ENCODE measurements at regions not wholly inside any gene's neighbourhood (a gene's known extent, or its start where the extent isn't known, plus 50 kb on each side); places are given as distances from the start of the nearest gene placed in this dataset.
"Not testable (repeated sequence)": the region's sequence is repeated elsewhere in the genome, so short reads cannot be mapped to it uniquely, and the experiment has no call there.

DNA sequence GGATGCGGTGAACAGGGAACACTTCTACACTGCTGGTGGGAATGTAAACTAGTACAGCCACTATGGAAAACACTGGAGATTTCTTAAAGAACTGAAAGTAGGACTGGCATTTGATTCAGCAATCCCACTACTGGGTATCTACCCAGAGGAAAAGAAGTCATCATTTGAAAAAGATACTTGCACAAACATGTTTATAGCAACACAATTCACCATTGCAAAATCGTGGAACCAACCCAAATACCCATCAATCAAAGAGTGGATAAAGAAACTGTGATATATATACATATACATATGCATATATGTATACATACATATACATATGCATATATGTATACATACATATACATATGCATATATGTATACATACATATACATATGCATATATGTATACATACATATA is 682.0 kb downstream of the RFPL4B start:
- DNase-seq (ENCODE audit: low read depth in 2 of 2): not testable (repeated sequence)

DNA sequence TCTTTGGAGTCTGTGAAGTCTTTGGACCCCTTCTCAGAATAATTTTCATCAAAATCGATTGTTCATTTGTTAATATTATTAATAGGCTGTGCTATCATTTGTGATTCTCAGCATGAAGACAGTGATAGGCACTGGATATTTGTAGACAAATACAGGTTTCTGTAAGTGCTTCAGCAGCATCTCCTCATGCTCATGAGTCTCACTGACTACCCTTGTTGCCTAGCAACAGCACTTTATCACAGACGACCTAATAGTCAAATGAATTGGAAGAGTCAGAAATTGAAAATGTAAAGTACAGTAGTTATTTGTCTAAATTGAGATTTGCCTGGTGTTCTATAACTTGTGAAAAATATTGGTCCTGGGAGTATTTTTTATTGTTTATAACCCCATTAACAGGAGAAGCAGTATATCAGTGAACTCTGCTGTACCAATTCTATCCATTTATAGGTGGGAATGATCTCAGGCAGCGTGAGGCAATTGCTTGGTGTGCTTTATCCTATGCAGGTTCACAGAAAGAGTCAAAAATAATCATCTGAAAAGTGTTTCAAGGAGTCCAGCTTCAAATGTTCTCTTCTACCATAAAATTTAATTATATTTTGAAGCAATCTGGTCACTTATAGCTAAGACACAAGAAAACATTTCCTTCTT is 684.6 kb downstream of the RFPL4B start:
- DNase-seq (ENCODE audit: low read depth in 2 of 2): no peak

DNA sequence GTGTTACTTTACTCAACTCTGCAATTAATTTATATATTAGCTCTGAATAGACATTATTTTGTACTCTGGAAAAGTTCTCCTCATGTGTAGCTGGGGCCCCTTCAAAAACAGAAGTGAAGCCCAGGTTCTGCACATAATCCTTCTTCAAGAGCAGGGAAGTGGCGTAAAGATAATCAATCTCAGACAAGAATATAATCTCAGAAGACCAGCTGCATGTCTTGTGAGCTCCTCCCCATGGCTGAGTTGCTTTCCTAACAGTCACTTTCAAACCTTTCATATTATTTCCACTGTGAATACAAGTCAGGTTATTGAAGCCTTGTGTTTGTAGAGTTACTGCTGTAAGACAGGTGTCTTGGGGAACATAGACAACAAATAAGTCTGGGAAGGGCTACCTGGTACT is 691.9 kb downstream of the RFPL4B start:
- no peak for DNase-seq (ENCODE audit: low read depth in 2 of 2)

DNA sequence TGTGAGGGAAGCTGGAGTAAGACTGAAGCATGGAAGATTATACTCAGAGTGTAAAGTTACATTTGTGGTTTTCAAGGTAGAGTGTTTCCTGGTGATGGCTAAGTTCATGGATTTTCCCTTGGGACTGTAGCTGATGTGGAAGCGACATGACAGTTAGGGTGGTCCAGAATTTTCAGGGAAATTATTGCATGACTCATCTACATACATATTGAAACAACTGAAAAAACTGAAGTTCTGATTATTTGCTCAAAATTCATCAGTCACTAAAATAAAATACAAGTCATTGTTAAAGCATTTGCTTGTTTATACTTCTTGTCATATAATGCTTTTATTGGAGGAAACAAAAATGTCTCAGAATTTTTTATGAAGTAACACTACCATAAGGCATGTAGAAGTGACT is 700.0 kb downstream of the RFPL4B start:
- peak in 1 of 2 donors; percentile 87 for DNase-seq (ENCODE audit: low read depth in 2 of 2)

DNA sequence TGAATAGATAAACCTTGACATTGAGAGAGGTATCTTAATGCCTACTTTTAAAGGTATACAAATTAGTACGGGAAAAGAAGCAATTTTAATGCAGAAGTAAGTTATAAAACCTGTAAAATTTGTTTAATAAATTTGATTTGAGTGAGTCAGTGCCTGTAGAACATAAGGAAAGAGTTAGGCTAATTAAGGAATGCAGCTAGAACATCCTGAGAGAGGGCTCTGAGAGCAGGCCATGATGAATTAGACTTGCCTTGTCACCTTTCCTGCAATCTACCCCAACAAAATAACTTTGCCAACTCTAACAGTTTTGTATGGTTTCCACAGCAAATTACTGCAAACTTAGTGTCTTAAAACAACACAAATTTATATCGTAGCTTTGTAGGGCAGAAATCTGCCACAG is 700.8 kb downstream of the RFPL4B start:
- peak in 1 of 2 donors; percentile 68 for DNase-seq (ENCODE audit: low read depth in 2 of 2)

DNA sequence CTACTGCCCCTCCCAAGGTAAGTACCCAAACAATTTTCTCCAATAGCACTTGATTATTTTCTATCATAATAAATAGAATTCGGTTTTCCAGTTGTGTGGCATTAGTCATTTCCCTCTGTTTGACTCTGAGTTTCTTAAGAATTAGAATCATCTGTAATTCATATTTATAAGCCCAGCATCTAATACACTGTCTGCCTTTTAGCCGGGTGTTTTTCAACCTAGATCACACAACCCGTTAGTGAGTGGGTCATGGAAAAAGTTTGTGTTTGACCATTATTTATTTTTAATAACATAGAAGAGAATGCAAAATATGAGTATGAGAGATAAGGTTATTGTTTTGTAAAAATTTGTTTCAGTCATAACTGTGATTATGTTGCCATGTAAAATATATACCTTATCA is 701.6 kb downstream of the RFPL4B start:
- peak in 1 of 2 donors; percentile 41 for DNase-seq (ENCODE audit: low read depth in 2 of 2)

DNA sequence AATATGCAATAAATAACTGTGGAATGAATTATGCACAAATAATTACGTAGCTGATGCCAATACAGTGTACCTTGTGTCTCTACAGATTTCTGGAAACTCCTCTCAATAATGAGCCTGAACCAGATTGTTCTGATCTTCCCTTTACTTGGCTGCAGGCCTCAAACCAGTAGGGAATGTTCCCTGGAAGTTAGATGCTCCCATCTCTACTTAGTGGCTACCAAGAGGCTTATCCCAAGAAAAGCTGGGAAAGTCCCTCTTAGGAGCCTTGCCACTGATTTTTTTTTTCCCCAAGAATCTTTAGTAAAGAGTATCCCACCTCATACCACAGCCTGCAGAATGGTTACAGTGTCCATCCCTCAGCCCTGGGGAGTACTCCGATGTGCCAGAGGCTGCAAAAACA is 702.1 kb downstream of the RFPL4B start:
- peak in 1 of 2 donors; percentile 54 for DNase-seq (ENCODE audit: low read depth in 2 of 2)

DNA sequence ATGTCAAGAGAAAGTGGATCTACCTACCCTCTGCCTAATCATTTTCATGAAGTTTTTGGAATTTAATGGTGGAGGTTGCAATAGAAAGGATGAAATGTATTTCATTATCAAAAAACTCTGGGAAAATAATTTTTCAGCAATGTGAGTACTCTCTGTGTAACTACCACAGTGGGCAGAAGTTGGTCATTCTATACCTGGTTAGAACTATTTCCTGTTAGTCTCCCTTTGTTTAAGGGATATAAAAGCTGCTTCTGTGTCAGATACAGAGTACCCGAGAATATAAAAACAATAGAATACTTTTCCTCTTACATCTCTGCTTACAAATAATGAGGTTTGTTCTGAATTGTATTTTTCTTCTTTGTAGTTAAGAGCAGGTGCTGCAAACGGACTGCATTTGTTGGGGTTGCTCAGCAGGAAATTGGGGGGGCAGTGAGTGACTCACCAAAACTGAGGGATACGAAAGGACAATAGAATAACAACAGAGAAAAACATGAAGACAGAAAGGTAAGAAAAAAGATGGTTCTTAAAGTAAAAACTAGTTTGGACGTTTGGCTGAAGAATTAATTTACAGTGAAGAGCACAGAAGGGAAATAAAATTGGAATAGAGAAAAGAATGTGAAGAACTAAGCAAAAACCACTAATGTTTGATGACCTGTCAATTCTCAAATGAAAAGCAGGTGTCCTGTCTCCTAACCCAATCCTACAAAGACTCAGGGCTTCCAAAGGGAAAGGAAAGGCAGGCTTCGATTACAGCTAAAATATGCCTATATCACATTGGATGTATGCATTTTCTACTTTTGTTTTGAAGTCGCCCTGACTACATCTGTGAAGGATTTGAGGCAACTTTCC is 703.1 kb downstream of the RFPL4B start:
- DNase-seq (ENCODE audit: low read depth in 2 of 2): peak; percentile 76 to 94

DNA sequence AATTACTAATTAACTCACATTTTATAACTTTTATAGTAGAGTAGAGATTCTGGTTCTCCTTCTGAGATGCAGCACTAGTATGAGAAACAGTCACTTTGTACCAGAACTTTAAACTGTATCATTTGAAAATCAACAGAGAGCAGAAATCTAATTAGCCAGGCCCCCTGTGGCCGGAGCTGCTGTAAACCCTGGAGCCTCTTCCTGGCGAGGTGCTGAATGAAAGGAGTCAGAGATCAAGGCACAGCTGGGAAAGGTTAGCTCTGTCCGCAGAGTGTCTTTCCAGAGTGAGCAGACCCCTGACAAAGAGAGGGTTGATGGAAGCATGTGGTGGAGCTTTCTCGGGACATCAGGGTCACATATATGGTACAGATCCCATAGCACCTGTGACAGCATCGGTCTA is 703.8 kb downstream of the RFPL4B start:
- DNase-seq (ENCODE audit: low read depth in 2 of 2): peak; percentile 50 to 90

DNA sequence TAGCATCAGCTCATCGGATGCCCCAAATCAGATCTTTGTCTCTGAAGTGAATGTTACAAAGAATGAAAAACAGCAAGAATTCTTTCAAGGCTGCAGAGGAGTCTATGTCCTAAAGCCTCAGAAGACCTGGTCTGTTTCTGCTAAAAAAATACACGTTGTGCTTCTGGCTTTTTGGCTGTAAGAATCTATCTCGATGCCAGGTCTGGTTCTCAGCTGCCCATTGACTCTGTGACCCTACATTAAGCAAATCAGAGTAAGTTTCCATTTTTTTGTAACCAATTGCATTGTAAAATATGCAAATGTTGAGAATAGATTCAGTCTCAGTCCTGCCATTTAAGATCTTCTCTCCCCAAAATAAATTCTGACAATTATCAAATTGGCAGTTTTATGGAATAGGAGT is 705.4 kb downstream of the RFPL4B start:
- DNase-seq (ENCODE audit: low read depth in 2 of 2): no peak

DNA sequence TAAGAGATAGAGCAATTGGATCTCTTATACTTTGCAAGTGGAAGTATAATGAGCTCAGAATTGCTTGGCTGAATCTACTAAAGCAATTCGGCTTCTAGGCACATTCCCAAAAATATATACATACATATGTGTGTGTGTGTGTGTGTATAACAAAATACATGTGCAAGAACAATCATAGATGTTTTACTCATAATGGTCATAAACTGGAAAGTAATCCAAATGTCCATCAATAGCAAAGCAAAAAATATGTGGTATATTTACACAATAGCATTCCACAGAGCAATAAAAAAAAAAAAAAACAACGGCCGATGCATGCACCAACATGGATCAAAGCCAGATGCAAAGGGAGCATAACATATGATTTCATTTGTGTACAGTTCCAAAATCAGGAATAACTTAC is 707.9 kb downstream of the RFPL4B start:
- DNase-seq (ENCODE audit: low read depth in 2 of 2): peak in 1 of 2 donors; percentile 29

DNA sequence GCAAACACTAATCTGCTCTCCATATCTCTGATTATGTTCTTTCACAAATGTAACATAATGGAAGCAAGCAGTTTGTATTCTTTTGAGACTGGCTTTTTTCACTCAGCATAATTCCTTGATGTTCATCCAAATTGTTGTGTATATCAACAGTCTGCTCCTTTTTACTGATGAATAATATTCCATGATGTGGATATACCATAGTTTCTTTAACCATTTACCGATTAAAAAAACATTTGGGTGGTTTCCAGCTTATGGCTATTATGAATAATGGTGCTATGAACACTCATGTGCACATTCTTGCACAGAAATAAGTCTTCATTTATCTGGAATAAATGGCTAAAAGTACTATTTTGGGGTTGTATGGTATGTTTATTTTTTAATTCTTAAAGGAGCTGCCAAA is 708.9 kb downstream of the RFPL4B start:
- no peak for DNase-seq (ENCODE audit: low read depth in 2 of 2)

DNA sequence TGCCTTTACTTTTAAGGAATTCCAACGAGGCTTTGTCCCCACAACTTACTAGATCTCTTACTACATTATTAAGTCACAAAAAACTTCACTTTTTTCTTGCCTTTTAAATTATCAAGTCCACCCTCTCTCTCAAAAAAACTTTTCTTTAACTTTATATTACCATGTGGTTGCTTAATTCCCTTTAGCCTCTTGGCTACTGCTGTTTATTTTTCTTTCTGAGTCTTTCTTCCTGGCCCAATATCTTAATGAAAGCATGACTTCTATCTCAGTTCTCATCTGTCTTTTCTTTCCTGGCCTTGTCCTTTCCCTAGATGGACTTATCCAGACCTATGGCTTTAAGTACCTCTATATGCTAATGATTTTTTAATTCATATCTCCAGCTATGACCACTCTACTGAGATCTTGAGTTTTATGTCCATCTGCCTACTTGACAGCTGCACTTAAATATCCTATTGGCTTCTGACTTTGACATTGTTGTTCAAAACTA is 710.5 kb downstream of the RFPL4B start:
- DNase-seq (ENCODE audit: low read depth in 2 of 2): peak in 1 of 2 donors; percentile 37

DNA sequence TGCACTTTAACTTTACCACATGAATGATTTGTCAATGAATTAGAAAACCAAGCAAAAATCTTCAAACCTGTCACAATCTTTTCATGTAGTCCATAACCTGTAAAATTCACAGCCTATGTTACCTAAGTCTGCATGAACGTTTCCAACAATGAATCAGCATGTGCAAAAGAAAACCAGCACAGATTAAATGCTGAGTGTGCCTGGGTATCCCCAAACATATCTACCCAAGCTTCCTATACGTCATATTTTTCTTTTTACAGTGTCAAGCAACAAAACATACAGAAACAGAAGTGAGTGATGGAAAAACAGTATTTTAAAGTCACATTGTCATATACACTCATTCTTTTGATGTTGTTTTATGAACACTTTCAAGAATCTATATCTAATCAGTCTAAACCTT is 713.5 kb downstream of the RFPL4B start:
- peak in 1 of 2 donors; percentile 28 for DNase-seq (ENCODE audit: low read depth in 2 of 2)

DNA sequence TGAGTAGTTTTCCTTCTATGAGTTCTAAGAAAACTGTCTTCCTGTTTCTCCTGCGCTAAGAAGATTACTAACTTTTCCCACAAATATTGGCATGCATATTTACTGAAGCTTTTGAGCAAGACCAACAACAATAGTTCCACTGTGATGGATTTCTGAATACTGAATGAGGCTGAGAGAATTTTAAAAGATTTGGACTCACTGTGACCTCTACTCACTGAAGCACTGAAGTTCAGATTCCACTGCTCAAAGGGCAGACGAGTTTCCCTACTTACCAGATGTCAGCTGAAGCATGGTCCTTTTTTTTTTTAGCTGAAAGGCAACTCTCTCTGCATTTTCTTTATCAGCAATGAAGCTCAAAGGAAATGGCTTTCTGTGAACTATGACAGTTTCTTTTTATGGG is 718.5 kb downstream of the RFPL4B start:
- peak in 1 of 2 donors; percentile 77 for DNase-seq (ENCODE audit: low read depth in 2 of 2)

DNA sequence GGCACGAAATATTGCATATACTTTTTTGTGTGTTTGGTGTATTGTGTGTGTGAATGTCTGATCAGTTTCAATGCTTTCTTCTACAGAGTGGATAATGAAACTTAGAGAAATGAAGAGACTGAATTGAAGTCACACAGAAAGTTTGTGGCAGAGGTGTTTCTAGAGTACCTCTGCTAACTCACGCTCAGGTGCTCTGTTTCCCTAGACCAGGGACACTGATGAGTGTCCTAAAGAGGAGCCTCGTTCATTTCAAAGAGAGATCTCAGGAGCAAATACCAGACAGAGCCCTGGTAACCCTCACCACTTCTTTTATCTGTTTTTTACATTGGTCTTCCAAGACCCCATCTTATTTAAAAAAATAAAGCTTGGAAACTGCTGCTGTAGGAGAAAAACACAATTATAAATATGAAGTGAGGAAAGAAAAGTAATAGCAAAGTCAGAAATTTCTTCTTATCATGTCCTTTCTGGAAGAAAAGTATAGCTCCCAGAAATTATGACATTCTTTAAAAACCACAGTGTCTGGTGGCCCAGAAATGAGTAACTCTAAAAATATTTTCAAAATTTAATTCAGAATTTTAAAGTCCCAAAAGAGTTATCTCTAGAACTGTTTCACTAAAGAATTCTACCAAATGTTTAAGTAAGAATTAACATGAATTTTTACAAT is 720.6 kb downstream of the RFPL4B start:
- DNase-seq (ENCODE audit: low read depth in 2 of 2): no peak

DNA sequence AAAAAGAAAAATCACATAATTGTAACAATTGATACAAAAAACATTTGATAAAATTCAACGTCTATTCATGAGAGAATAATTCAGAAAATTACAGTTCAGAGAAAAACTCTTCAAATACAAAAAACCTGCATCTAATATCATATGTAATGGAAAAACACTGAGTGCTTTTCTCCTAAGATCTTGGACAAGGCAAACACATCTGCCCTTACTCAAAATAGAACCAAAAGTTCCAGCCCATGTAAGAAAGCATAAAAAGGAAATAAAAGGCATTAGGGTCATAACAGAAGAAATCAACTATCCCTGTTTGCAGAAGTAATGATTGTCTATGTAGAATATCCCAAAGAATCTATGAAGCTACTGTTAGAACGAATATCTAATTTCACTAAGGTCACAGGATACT is 721.4 kb downstream of the RFPL4B start:
- no peak for DNase-seq (ENCODE audit: low read depth in 2 of 2)

DNA sequence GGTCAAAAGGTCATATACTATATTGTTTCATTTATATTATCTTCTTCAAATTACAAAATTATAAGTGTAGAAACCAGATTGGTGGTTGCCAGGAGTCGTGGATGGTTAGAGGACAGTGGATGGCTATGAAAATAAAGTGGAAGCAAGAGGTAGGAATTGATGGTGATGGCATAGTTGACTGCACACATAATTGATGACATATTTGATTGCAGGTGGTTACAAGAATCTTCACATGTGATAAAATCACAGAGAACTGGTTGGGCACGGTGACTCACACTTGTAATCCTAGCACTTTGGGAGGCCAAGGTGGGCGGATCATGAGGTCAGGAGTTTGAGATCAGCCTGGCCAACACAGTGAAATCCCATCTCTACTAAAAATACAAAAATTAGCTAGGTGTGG is 723.6 kb downstream of the RFPL4B start:
- DNase-seq (ENCODE audit: low read depth in 2 of 2): not testable (repeated sequence)

DNA sequence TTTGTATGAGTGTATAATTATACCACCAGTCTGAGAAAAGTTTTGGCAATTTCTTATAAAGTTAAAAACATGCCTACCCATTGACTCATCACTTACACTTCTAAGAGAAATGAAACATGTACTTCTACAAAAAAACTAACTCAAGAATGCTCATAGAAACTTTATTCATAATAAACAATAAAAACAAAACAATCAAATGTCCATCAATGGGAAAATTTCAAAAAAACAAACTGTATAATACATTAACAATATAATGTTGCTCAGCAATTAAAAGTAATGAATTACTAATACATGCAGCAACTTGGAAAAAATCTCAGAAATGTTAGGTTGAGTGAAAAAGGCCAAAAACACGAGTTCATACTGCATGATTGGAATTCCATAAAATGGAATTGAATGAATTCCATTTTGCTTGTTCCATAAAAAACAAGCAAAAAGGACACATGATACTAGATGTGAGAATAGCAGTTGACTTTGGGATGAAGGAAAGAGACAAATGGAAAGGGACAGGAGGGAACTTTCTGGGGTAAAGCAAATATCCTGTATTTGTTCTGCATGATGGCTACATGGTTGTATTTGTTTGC is 726.6 kb downstream of the RFPL4B start:
- DNase-seq (ENCODE audit: low read depth in 2 of 2): peak; percentile 47 to 80

DNA sequence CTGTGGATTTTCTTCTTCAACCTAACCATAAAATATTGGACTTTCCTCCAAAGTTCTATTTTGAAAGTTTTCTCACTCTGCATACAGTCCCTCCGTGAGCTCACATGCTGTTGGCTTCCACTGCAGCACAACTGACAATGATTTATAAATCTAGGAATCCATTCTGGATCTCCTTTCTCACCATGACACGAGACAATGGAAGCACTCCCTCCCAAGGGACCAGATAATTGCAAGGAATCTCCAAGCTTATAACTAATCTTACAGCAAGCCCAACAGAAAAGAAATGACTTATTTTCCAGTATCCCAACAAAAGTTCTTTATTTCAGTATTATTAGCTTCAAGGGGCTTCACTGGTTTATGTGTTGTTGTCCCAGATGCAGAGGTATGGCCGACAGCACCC is 729.0 kb downstream of the RFPL4B start:
- DNase-seq (ENCODE audit: low read depth in 2 of 2): no peak

DNA sequence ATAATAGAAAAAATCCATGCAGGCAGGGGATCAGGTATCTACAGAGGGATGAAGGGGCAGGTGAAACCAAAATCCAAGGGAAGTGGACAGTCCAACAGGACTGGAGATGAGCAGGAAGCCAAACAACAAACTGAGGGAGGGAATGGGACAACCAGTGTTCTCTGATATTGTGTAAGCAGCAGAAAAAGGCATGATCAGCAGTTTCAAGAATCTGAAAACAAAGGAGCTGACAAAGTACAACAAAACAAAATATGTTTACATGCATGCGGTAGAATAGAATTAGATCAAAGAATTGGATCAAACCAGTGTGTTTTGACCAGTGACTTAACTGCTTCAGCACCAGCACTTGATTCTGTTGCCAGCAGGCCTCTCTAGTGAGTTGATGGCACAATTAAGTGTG is 729.7 kb downstream of the RFPL4B start:
- no peak for DNase-seq (ENCODE audit: low read depth in 2 of 2)

DNA sequence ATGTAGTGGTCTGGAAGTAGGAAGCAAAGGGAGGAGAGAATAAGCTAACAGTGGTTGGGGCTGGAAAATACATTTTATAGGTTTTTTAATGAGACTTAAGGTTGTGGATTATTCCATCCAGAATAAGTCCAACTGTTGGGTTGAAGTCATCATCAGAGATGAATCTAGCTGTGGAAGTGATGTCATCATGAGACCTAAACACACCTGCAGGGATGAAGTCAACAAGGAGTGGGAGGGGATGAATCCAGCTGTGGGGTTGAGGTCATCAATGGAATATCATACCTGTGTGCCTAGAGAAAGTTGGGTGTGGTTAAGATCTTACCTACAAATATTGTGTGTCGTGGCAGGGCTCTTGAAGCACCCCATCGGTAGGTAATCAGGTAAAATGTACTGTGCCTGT is 730.7 kb downstream of the RFPL4B start:
- no peak for DNase-seq (ENCODE audit: low read depth in 2 of 2)

Data from lung microvascular endothelial cell (primary cell).